Tibial nerve (tissue), 3 donors: ENCODE measurements at regions not wholly inside any gene's neighbourhood (a gene's known extent, or its start where the extent isn't known, plus 50 kb on each side); places are given as distances from the start of the nearest gene placed in this dataset.

Source experiments
- CTCF ChIP-seq, 5 experiments: fragments of 200-600 bp in 3 of 5; fragments of 450-650 bp in 2 of 5; sonication (generic) in 3 of 5; IDR thresholded peaks; one replicate each; pipeline ENCODE4 v1.5.1; 2016 to 2019; ENCODE audit warnings: antibody characterized with exemption in 5 of 5, mild to moderate bottlenecking in 3 of 5, moderate library complexity in 2 of 5
- POLR2A ChIP-seq, 2 donors: fragments of 450-650 bp; IDR thresholded peaks; one replicate each; pipeline ENCODE4 v1.6.1; 2017; ENCODE audit warnings: antibody characterized with exemption in 2 of 2, mild to moderate bottlenecking in 2 of 2, moderate library complexity in 2 of 2

DNA sequence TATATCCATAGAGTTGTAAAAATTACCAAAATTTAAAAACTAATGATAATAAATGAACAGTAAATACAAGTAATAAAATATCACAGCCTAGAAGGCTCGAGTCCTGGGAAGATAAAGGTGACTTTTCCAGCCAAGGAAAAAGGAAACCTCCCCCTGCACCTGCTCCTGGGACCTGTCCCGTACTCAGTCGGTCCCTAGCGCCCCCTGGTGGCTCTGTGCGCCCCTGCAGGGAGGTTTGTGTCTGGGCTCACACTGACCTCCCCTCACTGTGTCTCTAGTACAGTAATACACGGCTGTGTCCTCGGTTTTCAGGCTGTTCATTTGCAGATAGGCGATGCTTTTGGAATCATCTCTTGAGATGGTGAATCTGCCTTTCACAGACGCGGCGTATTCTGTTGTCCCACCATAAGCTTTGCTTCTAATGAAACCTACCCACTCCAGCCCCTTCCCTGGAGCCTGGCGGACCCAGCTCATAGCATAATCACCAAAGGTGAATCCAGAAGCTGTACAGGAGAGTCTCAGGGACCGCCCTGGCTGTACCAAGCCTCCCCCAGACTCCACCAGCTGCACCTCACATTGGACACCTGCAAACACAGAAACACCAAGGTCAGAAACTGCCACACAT lies 1030.4 kb downstream of the TMEM121 start:
- TF ChIP-seq CTCF (IDR thresholded peaks at IDR 0.05) = peak in 1 of 5 experiments; percentile 59
- TF ChIP-seq POLR2A (IDR thresholded peaks at IDR 0.05) = no peak
